ENCODE measurements at regions not wholly inside any gene's neighbourhood (a gene's known extent, or its start where the extent isn't known, plus 50 kb on each side); places are given as distances from the start of the nearest gene placed in this dataset.

DNA sequence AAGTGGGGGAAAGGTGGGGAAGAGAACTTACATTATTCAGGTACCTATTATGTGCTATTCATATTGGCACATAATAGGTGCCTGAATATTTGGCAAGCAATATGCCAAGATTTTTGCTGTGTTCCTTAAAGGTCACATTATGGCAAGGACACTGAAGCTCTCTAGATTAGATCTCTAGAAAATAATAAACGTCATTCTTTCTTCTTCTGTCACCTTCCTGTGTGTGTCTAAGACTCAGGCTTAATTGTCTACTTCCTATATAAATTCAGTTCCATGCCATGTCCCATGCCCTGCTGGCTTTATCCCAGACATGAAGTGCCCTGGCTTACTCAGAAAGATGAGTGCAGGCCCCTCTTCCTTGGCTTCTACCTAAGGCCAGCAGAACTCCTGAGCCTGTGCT is 191.1 kb upstream of the CTAGE1 start:
- in situ Hi-C loops (cut with MboI; ENCODE audit: low sequenced_read_pairs) = no loop called here

DNA sequence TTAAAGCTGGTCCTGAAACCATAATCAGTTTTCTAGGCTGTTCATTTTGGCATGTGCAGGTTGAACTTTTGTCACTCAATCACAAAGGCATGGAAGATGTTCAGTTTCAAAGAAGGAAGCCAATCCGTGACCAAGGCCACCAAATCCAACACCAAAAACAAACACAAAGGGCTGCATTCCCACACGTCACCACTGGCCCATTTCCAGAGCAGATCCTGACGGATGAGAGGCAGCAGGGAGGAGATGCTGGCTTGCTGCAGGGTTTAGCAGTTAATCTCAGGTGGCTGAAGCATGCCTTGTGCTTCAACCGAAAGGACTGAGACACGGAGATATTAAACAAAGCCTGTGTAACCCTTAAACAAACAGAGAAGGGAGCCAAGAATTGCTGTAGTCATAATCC is 191.9 kb upstream of the CTAGE1 start:
- in situ Hi-C loops (cut with MboI; ENCODE audit: low sequenced_read_pairs) = no loop called here

DNA sequence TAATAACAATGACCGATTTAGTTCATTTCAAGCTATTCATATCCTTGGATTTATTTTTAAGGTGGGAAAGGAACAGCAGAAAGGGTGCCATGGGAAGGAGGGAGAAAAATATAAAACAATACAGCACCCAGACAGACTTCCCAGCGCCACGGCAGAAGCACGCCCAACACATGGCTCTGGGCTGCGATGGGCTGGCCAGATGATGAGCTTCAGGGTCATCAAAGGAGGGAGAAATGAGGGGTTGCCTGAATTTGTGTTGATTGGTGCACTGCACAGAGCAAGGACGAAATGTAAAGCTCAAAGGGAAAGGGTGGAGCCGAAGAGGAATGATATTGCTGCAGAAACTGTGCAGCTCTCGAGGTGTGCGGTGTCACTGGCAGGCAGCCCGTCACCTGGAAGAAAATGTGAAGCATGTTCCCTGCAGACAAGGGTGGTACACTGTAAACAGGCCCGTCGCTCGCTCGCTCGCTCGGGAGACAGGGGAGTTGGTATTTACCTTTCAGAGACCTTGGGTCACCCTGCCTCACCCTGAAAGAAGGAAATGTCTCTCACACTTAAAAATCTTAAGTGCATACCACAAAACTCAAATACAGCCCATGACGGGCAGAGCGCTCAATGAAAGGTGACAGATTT is 195.5 kb upstream of the CTAGE1 start:
- in situ Hi-C loops (cut with MboI; ENCODE audit: low sequenced_read_pairs) = no loop called here

DNA sequence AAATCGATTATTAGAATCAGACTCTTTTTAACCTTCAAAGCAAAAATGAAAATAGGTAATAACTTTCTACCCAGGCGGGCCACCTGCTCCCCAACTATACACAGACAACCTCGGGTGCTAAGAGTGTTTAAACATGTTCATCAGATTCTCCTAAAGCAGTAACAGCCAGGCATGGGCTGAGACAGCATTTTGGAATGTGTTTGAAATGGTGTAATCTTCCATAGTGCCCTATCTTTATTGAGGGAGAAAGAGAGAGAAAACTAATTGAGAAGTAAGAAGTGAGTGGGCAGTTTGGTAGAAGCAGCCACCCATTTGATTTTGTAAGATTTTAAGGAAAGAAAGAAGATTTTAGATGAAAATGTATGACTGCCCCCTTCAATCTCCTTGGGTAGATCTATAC is 196.1 kb upstream of the CTAGE1 start:
- in situ Hi-C loops (cut with MboI; ENCODE audit: low sequenced_read_pairs) = no loop called here

DNA sequence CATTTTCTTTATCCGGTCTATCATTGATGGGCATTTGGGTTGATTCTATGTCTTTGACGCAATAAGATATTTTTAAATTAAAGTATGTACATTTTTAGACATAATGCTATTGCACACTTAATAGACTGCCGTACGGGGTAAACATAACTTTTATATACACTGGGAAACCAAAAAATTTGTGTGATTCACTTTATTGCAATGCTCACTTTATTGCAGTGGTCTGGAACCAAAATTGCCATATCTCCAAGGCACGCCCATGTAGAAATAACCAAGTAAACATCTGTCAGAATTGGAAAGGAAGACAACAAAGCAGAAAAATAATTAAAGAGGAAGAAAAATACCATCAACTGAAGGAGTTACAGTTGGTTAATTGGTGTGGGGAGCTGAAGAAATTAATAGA is 205.8 kb upstream of the CTAGE1 start:
- in situ Hi-C loops (cut with MboI; ENCODE audit: low sequenced_read_pairs) = no loop called here

DNA sequence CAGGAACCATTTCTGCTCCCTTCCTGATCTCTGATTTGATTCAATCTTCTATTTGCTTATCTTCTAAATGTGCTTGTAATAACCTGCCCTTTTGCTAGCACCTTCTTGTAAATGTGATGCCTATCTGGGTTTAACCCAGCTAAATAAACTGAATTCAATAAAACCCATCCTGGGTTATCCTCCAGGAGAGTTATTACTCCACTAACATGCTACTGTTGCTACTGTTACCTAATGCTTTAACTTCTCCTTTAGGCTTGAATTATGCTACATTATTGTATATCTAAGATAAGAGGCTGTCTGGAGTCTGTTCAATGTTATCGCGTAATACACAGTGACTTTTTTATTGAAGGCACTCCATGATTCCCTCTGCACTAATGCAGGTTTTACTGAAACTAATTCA is 206.5 kb upstream of the CTAGE1 start:
- in situ Hi-C loops (cut with MboI; ENCODE audit: low sequenced_read_pairs) = no loop called here

DNA sequence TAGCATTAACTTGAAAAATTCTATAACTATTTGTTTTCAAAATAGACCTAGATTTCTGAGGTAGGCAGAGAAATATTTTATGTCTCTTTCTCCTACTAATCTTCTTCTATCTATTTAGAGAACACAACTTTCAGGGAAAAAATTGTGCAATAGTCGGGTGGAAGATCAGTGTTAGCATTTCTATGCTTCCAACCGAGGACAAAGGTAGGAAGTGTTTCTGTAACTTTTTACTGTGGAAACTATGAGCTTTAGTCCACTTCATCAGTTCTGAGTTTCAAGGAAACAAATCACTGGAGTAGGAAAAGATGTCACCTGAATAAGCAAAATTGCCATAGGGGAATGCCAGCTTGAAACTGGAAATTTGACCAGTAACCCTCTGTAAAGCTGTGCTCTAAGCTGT is 207.7 kb upstream of the CTAGE1 start:
- in situ Hi-C loops (cut with MboI; ENCODE audit: low sequenced_read_pairs) = no loop called here

DNA sequence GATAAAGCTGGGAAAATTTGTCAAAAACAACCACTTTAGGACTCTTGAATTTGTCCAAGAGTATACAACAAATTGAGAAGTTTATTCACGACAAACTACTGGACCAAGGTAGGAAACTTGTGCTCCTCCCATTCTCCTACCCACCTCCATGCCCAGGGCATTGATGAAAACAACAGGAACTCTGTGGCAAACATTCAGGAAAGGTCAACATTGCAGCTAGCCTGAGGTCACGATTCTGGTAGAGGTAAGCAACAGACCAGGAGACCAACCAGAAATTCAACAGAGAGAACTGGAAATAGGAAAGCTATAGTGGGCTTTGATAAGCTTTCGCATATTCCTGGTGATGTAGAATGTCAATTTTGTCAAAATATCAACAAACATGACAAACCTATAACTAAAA is 209.1 kb upstream of the CTAGE1 start:
- in situ Hi-C loops (cut with MboI; ENCODE audit: low sequenced_read_pairs) = no loop called here

DNA sequence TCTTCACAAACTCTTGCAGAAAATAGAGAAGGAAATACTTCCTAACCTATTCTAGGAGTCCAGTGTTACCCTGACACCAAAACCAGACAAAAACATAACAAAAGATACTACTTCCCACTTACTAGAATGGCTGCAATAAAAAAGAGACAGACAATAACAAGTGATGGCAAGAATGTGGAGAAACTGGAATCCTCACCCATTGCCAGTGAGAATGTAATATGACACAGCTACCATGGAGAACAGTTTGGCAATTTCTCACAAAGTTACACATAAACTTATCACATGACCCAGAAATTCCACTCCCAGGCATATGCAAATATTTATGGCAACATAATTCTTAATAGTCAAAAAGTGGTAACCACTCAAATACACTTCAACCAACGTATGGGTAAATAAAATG is 209.8 kb upstream of the CTAGE1 start:
- in situ Hi-C loops (cut with MboI; ENCODE audit: low sequenced_read_pairs) = no loop called here

DNA sequence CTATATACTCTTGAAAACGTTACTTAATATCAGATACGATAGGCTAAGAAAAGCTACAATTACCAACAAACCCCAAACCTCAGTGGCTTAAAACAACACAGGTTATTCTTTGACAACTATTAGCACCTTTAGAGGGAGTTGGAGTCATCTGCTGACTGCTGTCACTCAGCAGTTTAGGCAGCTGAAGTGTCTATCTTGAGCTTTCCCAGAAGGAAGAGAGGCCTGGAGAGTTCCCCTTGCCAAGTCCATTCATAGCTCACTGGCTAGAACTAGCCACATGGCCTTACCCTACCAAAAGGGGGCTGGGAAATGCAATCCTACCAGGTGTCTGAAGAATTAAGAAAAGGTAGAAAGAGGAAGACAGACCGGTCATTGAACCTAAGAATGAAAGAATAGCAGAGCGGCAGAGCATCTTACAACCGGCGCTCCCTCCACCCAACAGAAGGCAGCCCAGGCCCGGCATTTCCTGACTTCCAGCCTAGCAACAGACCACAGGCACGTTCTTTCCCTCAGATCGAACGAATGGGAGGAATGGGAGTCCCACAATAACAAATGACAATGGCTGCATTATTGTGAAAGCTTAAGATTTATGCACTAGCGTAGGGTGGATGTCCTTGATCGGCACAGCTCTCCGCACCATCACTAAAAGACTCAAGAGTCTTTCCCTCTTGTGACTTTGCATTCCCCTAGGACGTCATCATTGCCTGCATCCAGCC is 211.2 kb upstream of the CTAGE1 start:
- in situ Hi-C loops (cut with MboI; ENCODE audit: low sequenced_read_pairs) = no loop called here

DNA sequence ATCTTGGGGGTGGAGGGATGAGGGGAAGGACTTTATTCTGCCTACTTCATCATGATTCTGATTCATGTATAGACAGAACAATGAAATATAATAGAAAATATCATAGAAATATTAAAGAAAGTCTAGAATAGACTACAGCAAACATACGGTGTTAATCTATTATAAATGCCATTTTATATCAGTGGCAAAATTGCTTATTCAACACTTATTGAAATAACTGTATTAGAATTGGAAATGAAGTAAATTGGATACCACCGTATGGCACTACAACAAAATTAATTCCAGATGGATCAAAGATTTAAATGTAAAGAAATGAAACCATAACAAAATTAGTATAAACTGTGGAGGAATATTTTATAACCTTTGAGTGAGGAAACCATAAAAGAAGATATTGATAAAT is 213.3 kb upstream of the CTAGE1 start:
- in situ Hi-C loops (cut with MboI; ENCODE audit: low sequenced_read_pairs) = no loop called here

DNA sequence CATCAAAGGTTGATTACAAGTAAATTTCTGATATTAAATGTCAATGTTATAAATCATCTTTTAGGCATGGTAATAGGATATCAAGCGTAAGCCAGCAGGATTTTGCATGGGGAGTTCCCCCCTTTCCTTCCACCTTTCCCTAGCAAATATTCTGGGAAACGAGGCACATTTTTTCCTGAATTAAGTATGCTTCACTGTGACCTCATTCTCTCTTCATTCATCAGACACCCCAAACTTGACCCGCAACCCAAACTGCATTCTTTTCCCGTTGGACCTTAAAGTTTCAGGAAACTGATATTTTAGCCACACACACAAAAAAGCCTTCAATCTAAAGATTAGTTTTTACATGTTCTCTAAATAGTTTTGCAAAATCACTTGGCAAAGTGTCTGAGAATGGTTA is 214.5 kb upstream of the CTAGE1 start:
- in situ Hi-C loops (cut with MboI; ENCODE audit: low sequenced_read_pairs) = no loop called here

DNA sequence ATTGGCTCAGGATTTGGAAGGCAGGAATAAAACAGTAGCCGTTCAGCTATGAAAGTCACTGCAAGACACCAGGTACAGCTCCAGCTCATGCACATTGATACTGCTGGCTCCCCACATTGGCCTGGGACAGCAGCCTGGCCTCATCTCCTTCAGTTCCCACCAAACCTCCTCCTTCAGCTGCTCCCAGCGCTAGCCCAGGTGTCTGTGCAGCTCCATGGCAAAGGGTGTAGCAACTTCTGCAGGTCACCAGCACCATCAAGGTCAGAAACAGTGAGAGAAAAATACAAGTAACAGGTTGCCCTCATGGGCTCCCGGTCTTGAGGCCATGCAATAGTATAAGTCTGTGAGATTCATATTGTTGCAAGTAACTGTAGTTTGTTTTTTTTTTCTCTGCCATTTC is 216.7 kb upstream of the CTAGE1 start:
- in situ Hi-C loops (cut with MboI; ENCODE audit: low sequenced_read_pairs) = no loop called here

DNA sequence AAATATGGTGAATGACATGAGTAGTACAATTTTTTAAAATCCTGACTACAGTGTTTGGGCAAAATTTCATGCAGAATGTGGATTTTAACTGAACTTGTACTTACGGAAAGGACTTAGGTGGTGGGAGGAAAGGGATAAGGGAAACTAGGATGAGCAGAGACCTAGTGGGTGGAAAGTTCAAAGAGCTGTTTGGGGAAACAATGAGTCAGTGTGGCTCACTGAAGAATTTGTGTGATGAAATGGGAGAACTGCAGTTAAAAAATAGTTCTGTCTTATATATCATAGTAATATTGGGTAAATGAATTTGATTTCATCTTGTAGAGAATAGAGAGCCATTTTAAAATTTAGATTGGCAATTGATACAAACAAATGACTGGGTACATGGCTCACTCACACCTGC is 220.1 kb upstream of the CTAGE1 start:
- in situ Hi-C loops (cut with MboI; ENCODE audit: low sequenced_read_pairs) = no loop called here

DNA sequence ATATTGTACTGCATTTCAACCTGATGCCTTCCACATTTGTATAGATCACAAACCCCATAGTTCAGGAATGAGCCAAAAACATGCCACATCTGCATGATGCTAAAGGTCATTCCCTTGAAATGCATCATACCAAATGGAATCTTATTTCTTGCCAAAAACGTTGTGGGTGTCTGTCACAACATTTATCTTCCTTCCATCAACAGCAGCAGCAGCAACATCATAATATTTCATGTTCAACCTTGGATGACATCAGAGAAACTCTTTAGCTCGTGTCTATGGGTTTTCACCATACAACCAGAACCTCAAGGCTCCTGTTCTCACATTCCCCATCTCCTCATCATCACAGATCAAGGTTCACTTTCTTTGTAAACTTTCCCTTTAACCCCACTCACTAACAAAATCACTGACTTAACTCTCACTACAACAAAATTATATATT is 221.3 kb upstream of the CTAGE1 start:
- in situ Hi-C loops (cut with MboI; ENCODE audit: low sequenced_read_pairs) = no loop called here

DNA sequence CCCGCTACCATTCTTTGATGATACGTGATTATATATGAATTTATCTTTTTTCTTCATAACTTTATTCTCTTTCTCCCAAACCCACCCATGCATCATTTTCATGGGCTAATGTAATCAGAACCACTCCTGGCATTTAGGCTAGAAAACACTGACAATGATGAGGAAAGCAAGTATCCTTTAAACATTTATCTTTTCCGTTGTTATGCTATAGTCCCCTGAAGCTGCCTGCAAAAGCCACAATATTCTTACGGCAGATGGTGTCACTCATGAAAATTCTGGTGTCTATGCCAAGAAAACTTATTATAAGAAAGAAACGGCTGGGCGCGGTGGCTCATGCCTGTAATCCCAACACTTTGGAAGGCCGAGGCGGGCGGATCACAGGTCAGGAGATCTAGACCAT is 221.8 kb upstream of the CTAGE1 start:
- in situ Hi-C loops (cut with MboI; ENCODE audit: low sequenced_read_pairs) = no loop called here

DNA sequence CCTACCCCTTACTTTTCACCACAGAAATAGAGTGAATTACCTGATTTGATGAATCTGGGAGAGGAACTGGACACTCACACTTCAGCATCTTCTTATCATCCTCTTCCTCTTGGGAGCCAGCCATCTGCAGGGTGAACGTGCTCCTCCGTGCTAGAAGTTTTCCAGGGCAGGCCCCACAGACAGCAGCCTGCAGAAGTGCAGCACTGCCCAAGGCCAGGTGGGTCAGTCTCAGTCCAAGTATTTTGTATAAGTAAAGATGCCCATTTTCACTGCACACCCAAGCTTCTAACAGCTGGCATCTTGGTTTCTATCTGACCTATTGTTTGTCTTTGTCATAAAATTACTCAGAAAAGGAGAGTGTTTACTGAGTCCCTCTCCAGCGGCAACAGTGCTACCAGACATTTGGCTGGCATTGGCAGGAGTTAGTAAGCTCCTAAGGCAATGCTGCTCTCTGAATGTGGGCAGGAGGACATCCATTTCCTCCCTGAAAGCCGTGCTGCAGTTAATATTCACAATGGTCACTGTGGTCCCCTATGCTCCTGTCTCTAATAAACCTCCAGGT is 222.6 kb upstream of the CTAGE1 start:
- in situ Hi-C loops (cut with MboI; ENCODE audit: low sequenced_read_pairs) = no loop called here

DNA sequence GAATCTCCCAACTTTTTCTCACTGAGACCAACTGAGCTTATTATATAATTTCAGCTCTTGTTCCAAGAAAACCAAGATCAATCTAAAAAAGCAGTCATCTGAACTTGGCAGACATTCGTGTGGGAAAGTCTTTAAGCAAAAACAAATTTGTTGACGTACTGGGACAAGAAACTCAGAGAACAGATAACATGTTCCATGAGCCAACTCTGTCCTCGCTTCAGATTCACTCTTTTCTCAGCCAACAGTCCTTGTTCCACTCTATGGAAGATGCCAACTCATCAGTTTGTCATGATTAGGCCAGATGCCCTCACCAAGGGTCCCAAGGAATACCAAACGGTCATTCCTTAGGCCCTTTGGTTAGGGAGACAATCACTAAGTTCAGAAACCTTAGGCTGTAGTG is 224.2 kb upstream of the CTAGE1 start:
- in situ Hi-C loops (cut with MboI; ENCODE audit: low sequenced_read_pairs) = no loop called here

DNA sequence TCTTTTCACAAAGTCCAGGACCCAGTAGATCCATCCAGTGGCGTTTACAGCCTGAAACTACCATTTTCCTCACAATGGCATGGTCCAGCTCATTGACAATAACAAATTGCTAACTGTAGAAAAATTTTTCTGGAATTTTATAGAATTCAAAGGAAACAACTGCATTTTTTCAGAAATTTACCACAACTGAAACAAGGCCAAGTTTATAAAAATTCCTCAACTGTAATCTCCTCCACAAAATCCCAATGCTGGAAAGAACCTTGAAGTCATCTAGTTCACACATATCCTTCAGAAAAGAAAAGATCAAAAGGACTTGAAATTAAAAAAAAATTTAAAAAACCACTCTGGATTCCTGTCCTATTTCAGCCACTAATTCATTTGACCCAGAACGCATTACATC is 226.0 kb upstream of the CTAGE1 start:
- in situ Hi-C loops (cut with MboI; ENCODE audit: low sequenced_read_pairs) = no loop called here

DNA sequence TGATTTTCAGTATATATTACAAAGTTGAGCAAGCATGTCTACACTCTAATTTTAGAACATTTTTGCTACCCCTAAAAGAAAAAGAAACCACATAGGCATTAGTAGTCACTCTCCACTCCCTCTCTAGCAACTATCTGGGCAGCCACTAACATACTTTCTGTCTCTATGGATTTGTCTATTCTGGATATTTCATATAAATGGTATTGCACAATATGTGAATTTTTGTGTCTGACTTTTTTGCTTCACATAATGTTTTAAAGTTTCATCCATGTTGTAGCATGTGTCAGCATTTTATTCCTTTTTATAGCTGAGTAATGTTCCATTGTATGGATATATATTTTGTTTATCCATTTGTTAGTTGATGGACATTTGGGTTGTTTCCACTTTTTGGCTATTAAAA is 232.5 kb upstream of the CTAGE1 start:
- in situ Hi-C loops (cut with MboI; ENCODE audit: low sequenced_read_pairs) = no loop called here

DNA sequence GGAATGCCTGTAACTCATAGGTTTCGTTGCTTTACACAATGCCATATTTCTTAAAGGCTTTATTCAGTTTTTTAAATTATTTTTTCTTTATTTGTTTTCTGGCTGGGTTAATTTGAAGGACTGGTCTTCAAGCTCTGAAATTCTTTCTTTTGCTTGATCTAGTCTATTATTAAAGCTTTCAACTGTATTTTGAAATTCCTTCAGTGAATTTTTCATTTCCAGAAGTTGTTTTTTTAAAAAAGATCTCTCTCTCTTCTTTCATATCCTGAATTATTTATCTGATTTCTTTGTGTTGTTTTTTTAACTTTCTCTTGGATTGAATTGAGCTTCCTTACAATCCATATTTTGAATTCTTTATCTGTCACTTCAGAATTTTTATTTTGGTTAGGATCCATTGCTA is 239.9 kb upstream of the CTAGE1 start:
- in situ Hi-C loops (cut with MboI; ENCODE audit: low sequenced_read_pairs) = no loop called here

DNA sequence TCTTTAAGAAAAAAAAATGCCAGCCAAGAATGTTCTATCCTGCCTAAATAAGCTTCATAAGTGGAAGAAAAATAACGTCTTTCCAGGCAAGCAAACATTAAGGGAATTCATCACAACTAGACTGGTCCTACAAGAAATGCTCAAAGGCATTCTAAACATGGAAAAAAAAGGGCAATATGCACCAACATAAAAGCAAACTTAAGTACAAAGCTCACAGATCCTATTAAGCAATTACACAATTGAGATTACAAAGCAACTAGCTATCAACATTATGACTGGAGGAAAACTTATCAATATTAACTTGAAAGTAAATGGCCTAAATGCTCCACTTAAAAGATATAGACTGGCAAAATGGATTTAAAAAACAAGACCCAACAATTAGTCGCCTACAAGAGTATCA is 240.6 kb upstream of the CTAGE1 start:
- in situ Hi-C loops (cut with MboI; ENCODE audit: low sequenced_read_pairs) = no loop called here

DNA sequence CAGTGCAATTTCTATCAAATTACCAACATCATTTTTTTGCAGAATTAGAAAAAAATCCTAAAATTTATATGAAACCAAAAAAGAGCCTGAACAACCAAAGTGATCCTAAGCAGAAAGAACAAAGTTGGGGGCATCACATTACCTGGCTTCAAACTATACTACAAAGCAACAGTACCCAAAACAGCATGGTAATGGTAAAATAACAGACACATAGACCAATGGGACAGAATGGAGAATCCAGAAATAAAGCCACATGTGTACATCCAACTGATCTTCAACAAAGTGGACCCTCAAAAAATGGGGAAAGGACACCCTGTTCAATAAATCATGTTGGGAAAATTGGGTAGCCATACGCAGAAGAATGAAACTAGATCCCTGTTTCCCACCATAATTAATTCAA is 245.7 kb upstream of the CTAGE1 start:
- in situ Hi-C loops (cut with MboI; ENCODE audit: low sequenced_read_pairs) = no loop called here
